HG02678 (cell line): ENCODE measurements at regions not wholly inside any gene's neighbourhood (a gene's known extent, or its start where the extent isn't known, plus 50 kb on each side); places are given as distances from the start of the nearest gene placed in this dataset.

ENCODE experiments used
- ATAC-seq: cut with Tn5 transposase; IDR thresholded peaks from one replicate; pipeline ENCODE4 v1.9.1; 2021; ENCODE audit warnings: mild to moderate bottlenecking, moderate library complexity; ENCODE audit not compliant: unreplicated experiment

DNA sequence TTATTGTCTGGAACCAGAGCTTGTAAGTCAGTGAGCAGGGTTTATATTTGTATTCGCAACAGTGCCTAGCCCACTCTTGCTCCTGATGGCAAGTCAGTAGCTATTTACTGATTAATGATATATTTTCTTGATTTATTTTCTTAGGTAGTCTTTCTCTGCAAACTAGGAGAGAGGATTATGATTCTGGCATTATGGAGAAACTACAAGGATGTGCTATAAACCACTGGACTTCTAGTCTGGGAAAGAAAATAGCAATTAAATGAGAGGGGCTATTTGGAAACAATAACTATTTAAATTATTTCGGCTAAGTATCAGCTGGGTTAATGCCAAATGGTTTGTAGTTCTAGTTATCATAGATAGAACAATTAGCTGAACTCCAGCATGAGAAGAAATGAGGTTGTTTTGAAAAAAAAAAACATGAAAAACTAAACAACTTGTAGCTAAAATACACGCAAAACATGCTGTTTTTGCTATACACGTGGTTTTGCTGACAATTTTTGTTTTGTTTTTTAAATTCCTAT, 304.9 kb upstream of the TCF21 start:
- ATAC-seq = no peak

DNA sequence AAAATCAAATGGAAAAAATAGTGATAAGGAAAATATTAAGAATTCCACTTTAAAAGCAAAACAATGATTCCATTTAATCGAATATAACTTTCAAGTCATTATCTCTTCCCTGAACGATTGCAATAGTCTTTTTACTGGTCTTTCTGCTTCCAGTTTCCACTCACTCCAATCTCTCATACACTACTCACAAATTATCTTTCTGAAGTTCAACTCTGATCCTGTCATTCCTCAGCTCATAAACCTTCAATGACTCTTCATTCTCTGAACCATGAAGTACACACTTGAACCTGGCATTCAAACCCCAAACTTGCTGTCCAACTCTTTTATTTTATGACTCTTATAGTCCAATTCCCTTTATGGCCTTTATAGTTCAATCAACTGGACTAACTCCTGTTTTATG, 304.1 kb upstream of the TCF21 start:
- no peak for ATAC-seq

DNA sequence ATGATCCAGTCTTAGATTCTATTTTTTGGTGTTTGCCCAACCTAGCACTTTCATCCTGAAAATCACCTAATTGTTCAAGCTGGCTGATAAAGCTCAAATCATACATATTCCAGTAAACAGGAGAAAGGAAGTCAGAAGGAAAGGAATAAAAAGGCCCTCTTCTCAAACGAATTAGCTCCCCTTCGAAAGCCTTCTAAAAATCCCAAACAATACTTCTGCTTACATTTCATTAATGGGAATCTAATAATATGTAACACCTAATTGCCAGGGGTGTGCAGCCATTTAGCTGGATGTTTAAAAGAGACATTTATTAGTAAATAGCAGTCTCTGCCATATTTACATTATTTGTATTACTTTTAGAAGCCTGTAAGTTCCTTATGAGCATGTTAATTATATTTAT, 302.9 kb upstream of the TCF21 start:
- ATAC-seq = no peak

DNA sequence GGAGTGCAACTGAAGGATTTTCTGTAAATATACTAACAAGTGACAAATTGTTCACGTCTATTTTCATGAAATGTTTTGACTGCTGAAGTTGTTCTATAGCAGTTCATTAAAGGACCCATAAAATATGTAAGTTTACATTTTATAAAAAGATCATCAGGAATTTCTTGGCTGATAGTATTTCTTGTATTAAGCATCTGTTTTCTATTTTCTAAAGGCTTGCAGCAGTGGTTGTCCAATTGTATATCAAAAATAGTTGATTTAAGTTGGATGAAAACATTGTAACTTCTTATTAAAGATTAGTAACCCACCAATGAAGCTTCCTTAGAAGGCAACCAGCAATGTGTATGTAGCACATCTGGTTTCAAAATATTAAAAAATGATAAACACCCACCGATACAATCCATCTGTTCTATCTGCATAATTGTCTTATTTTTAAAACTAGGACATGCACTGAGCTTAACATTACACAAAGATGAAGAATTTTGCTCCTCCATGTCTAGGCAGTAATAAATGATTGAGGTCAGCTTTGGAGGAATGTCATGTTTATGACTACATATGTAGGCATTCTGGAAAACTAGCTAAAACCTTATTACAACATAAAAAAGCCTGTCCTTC, 301.3 kb upstream of the TCF21 start:
- ATAC-seq = no peak

DNA sequence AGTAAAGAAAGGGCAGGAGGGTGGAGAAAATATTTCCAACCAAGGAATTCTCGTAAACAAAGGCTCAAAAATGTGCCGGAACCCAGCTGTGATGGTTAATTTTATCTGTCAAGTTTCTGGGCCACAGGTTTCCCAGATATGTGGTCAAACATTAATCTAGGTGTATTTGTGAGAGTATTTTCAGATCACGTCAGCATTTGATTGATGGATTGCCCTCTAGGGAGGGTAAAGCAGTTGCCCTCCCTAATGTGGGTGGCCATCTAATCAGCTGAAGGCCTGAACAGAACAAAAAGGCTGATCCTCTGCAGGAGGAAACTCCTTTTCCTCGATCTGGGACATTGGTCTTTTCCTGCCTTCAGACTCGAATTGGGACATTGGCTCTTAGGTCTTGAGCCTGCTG, 298.7 kb upstream of the TCF21 start:
- no peak for ATAC-seq

DNA sequence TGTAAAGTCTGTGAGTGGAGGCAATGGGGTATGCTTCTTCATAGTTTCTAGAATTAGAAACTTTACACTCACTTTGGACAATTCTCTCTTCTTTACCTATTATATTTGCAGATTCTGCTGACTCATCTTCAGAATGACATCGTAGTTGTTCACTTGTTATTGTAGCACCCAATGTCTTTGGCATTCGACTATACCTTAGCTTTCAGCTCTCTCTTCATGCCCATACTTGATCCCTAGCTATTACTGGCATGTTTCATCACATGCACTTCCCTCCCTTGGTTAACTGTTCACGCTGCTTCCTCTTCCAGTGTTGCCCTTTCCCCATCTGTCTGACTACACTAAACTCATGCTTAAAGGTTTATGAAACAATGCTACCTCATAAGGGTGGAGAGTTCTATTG, 298.1 kb upstream of the TCF21 start:
- ATAC-seq = no peak

DNA sequence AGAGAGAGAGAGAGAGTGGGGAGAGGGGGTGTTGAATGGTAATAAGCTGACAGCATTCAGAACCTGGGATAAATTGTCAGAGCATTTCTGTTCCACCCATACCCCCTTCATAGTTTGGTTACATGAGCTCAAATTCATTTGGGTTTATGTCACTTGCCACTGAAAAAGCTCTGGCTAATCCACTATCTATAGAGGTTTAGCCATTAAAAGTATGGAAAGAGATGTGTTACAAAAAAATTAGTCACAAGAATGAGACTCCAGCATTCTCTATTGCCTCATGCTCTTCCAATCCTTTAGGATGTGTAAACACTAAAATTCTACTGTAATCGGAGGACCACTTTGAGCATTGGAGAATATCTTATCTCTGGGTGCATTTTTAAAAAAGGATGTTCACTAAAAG, 297.6 kb upstream of the TCF21 start:
- ATAC-seq = no peak

DNA sequence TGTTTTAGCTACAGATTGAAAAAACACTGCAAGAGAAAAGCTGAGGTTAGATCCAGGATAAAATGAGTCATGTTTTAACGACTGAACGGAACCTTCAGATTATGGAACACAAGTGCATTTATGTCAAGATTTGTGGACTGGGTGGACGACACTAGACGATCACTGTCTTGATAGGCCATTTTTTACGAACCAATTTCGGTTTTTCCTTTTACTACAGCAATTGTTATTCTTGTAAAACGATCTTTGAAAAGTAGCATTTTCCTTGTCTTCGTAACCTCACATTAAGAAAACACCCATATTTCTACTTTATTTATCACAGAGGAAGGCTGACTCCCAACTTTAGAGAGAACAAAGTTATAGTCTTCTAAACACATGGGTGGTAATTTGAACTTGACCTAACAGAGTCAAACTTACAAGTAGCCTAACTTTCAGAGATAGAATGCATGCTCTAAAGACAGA, 294.2 kb upstream of the TCF21 start:
- no peak for ATAC-seq

DNA sequence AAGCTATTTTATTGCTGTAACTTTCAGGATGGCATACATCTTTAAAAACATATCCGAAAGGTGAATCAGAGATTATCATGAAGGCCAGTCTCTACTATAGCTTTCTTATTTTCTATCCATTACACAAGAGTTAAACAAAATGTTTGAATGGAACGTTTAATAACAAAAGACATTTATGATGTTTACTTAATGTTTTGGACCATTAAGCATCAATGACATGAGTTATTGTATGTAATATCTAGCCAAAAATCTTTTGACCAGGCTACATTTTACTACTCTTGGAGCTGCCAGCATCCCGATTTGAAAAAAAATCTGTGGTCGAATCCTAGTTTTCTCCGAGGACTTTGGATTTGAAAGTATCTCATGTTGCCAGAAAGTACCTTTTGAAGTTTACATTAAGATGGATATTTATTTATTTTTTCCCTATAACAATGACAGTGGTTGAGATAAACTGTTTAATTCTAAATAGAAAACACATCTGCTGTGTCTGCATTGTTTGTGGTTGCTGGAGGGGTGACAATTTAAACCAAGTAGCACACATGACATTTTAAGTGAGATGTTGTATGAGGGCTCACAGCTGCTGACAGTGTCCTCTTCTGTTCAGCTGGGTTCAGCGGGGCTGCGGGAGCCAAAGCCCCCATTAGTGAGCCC, 293.7 kb upstream of the TCF21 start:
- ATAC-seq = no peak

DNA sequence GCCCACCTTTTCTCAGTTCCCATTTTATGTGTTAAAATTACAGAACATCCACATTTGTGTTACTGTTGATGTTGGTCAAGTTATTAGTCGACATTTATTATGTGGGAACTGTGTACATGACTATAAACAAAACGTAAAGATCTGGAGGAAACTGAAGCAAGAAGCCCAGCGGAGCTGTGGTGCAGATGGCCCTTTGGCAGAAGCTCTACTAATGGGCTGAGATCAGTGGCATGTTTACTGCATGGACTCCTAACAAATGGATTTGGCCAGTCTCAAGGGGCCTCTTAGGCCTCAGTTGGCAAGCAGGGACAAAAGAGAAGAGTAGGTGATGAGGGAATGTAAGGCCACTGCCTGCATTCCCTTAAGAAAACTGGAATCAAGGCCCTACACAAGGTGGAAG, 282.1 kb upstream of the TCF21 start:
- ATAC-seq = no peak

DNA sequence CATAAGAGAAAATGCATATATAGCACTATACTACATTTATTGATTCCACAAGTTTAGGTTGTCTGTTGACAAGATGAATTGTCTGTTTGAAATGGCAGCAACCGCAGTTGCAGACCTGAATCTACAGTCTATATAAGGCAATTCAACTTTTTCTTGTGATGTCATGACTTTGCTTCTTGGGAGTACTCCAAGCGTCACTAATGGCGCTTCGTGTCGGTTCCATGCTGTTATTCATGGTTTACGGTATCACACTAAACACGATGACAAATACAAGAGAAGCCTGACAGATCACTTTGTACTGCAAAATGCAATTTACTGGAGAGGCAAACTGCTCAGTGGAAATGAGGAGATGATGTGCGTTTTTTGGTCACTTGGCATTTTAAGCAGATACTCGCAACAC, 280.3 kb upstream of the TCF21 start:
- no peak for ATAC-seq

DNA sequence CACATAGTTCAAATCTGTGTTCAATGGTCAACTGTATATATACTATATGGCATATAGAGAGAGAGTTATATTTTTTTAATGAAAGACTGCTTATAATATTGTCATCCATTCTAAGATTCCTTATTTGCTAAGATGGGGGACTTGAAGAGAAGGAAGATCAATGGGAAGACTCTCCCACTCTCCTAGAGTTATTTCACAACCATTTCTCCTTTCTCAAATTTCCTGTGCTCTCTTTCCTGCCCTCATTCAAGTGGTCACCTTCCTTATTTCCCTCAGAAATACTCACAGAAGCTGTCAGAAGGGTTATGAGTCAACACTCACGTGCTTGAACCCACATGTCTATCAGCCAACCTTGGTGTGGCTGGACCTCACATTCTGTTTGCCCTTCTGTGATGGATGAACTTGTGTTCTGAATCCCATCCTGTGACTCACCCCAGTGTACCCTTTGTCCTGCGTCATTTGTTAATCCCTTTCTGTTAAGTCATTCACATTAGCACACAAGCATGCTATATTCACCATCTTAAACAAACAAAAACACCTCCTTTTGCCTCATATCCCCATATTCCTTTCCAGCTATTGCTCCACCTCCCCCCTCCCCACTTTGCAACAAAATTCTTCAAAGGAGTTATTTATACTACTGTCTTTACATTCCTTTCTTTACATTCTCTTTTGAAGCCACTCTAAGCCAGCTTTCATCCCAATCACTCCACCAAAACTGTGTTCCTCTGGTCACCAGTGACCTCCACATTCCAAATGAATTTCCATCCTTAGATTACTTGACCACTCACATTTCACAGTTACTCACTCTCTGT, 279.3 kb upstream of the TCF21 start:
- no peak for ATAC-seq

DNA sequence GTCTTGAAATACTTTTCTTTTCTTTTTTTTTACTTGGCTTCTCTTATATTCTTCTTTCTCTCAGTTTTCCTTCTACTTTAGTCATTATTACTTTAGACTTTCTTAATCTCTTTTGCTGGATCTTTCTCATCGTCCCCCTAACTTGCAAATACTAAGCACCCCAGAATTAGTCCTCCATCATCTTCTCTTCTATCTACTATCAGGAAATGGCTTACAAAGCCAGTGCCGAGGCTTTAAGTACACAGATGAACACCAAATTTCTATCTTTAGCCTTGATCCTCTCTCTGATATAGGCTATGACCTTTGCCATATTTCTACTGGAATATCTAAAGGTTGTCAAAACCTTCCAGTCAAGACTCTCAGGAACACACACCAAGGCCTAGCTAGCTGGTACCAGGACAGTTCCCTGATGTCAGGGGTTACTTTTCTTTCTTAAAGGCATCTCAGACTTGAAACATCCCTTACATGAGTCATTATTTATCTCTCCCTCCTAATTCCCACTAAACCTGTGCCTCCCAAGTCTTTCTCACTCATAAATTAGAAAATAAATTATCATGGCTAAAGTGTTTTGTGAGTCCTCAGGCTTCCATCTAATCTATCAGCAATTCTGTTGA, 278.6 kb upstream of the TCF21 start:
- no peak for ATAC-seq

DNA sequence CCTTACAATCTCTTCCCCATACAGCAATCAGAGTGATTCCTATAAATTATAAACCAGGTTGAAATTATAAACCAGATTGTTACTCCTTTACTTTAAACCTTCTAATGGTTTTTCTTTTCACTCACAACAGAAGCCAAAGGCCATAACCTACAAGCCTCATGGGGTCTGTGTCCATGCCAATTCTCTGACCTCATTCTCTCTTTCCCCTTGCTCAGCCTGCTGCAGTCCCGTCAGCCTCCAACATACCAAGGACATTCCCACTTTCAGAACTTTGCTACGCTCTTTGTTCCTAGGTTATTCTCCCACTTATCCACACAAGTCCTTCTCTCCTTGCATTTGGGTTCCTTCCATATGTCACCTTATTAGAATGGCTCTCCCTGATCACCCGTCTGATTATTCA, 277.9 kb upstream of the TCF21 start:
- ATAC-seq = no peak

DNA sequence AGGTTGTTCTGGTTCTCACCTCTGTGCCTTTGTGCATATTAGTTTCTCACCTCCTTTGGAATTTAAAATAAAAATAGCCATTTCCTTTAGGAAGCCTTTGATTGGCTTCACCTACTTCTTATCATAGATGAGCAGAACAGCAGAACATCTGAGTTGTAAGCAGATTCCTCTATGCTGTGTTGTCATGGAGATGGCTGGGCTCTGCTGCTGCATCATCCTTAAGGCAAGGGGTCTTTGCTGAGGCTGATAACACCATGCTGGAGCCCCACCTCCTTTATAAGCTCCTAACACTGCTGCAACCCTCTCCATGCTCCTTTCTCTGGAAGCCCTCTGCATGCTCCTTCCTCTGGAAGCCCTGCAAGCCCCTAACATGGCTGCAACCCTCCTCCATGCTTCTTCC, 276.5 kb upstream of the TCF21 start:
- no peak for ATAC-seq

DNA sequence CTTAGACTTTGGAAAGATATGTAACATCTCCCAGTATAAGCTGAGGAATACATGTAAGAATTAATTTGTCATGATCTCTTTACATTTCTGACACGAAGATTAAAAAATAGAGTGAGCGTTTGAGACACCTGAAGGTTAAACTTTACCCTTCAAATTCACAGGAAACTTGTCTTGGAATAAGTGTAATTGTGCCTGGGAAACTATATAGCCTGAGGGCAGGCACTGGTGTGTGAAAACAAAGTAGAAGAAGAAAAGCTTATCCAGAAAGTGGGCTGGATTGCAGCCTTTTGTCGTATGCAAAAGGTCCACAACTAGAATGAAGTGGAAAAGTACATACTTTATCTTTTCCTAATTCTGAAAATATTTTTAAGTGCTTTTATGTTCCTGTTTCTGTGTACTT, 275.7 kb upstream of the TCF21 start:
- ATAC-seq = no peak

DNA sequence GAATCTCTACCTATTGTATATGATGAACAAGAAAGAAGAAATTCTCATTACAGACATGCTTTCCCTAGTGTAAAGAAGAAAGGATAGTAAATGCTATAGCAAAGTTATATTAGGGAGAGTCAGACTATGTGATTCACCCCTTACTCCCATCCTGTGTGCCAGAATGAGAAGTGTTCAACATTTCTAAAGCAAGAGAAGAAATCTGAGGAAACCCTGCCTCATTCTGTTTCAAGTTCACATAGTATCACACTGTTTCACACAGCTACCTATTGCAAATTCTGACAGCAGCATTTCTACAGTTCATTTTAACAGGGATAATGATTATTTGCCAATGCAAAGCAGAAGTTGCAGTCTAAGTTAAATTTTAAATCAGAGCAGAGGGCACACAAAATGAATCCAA, 267.2 kb upstream of the TCF21 start:
- no peak for ATAC-seq

DNA sequence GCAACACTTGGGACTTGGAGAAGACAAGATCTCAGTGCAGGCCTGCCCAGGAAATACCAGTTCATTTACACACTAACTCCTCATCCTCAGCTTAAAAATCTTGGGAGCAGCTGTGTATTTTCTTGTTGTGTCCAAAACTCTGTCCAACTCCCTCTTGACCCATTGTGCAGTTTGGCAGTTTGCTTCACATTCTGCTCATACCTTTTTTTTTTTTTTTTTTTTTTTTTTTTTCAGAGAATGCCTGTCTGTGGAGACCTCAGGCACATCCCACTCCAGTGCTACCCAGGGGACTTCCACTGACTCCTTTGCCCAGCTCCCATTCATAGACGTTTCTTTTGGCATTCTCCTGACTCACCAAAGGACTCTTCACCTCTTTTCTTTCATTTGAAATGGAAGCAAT, 265.8 kb upstream of the TCF21 start:
- no peak for ATAC-seq

DNA sequence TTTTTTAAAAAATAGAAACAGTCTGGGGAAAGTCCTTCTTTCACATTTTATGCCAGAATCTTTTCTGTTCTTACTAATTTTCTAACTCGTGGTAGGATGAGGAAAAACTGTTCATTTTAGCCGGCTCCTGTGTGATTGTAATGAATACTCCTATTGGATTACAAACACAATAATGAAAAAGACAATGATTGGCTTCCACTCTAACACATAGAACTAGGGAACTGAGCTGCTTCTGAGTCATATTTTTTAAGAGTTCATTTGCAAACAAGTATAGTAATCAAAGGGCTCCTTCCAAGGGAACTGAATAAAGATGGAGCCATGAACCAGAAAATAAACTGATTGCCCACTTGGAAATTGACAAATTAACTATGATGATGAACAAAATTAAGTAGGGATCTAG, 265.3 kb upstream of the TCF21 start:
- ATAC-seq = no peak

DNA sequence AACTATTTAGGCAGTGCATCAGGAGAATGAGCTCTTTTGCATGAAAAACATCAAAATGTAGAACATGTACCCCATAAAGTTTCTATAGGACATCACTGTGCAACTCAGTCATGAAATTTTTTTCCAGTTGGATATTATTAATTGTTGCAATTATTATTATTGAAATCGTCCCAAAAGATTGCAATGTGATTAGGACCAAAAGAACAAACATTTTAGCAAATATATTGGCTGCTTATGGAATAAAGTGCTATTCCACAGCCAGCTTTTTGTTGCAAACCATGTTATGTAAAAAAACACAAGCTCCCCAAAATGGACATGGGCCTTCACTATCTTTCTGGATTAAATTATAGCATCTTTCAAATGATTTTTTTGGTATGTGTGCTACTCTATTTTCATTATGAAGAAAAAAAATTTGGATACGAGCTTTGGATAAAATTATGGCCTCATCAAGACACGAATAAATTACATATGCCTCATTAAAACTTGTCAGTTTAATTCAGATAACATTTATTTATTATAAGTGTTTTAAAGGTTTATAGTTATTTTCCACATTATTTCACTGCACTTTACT, 262.7 kb upstream of the TCF21 start:
- ATAC-seq = no peak

DNA sequence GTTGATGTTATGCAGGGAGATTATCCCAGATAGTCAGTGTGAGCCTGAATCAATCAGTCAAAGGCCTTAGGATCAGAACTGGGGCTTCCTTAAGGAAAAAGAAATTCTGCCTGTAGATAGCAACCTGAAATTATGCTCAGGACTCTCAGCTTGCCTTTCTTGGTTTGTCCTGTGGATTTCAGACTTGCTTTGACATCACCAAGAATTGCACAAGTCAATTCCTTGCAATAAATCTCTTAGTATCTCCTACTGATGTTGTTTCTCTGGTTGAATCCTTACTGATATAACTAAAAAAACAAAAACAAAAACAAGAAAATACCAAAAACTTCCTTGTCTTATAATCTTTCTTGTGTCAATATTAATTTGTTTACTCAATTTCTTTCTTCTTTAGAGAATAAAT, 258.9 kb upstream of the TCF21 start:
- ATAC-seq = no peak
